Right kidney (tissue), 1 donor: ENCODE measurements at regions not wholly inside any gene's neighbourhood (a gene's known extent, or its start where the extent isn't known, plus 50 kb on each side); places are given as distances from the start of the nearest gene placed in this dataset.

ENCODE experiments used
- DNase-seq: peaks from one replicate; pipeline ENCODE4 v3.0.0-alpha.2; 2016

- no peak for DNase-seq
These were observed 67.8 kb upstream of the SLC24A5 start for GRCh38 chr15:48052946-48053345.

- no peak for DNase-seq
These were observed 62.4 kb upstream of the SLC24A5 start for GRCh38 chr15:48058371-48058770.

- DNase-seq: no peak
These were observed 61.0 kb upstream of the SLC24A5 start for GRCh38 chr15:48059791-48060190.

GRCh38 chr15:48060396-48060795 is 60.4 kb upstream of the SLC24A5 start:
- no peak for DNase-seq

- no peak for DNase-seq
These were observed 59.2 kb upstream of the SLC24A5 start for GRCh38 chr15:48061605-48062004.

GRCh38 chr15:48062148-48062872 is 58.5 kb upstream of the SLC24A5 start:
- no peak for DNase-seq

DNA sequence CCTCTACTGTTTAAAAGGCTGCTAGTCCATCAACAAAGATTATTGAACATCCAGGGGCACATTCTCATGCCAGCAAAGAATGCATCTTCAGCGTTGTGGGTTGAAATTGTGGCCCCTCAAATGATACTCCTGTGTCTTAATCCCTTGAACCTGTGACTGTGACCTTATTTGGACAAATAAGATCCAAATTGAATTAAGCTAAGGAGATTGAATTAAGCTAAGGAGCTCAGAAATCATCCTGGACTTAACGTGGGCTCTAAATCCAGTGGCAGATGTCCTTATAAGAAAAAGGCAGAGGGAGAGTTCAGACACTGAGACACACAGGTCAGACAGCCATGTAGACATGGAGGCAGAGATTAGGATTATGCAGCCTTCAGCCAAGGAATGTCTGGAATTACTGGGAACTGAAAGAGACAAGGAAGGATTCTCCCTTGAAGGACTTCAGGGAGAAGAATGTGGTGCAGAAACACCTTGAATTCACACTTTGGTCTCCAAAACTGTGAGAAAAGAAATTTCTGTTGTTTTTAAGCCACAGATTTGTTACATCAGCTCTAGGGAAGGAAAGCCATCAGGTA is 57.3 kb upstream of the SLC24A5 start:
- DNase-seq: no peak

- no peak for DNase-seq
These were observed 56.4 kb upstream of the SLC24A5 start for GRCh38 chr15:48064421-48064820.

DNA sequence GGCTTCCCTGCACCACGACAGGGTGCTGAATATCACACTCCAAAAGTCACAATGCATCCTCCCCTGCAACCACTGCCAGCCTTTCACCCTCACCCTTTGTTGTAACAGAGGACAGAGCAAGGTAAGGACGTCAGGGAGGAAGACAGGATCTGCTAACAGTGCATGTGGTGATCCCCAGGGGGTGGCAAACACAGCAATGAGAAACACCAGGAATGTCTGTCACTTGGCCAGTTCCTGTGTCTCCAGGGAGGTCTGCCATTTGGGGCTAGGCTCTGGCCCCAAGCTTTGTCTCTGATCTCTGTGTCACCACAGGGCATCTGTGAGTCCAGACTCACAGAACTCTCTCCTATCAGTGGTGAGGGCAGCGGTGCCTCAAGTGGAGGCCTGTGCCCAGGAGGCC is 54.3 kb upstream of the SLC24A5 start:
- DNase-seq: no peak
